NOMO-1 (cell line): ENCODE measurements at regions not wholly inside any gene's neighbourhood (a gene's known extent, or its start where the extent isn't known, plus 50 kb on each side); places are given as distances from the start of the nearest gene placed in this dataset.

Experiments
- DNase-seq, 2 experiments: peaks; one replicate each; lab custom pipeline; 2025; ENCODE audit not compliant: unreplicated experiment in 2 of 2; lab: John Stamatoyannopoulos, UW

- DNase-seq, result no peak
Measured at GRCh38 chr17:74096456-74096855, 107.0 kb upstream of the RPL38 start.

- no peak for DNase-seq
Measured at GRCh38 chr17:74097450-74098135, 105.9 kb upstream of the RPL38 start.

GRCh38 chr17:74098136-74099024 is 105.1 kb upstream of the RPL38 start:
- no peak for DNase-seq

GRCh38 chr17:74099442-74100340 is 103.8 kb upstream of the RPL38 start:
- no peak for DNase-seq

- DNase-seq, result no peak
Measured at GRCh38 chr17:74104921-74105320, 98.6 kb upstream of the RPL38 start.

GRCh38 chr17:74107107-74107506 is 96.4 kb upstream of the RPL38 start:
- DNase-seq, result no peak

- no peak for DNase-seq
Measured at GRCh38 chr17:74108126-74108705, 95.3 kb upstream of the RPL38 start.

- DNase-seq, result no peak
Measured at GRCh38 chr17:74110467-74110866, 93.0 kb upstream of the RPL38 start.

- DNase-seq, result no peak
Measured at GRCh38 chr17:74113326-74113725, 90.2 kb upstream of the RPL38 start.

- no peak for DNase-seq
Measured at GRCh38 chr17:74113952-74114351, 89.5 kb upstream of the RPL38 start.

GRCh38 chr17:74114881-74115470 is 88.5 kb upstream of the RPL38 start:
- no peak for DNase-seq

- no peak for DNase-seq
Measured at GRCh38 chr17:74115586-74115985, 87.9 kb upstream of the RPL38 start.

- no peak for DNase-seq
Measured at GRCh38 chr17:74116087-74116717, 87.3 kb upstream of the RPL38 start.

- DNase-seq, result no peak
Measured at GRCh38 chr17:74117087-74117698, 86.3 kb upstream of the RPL38 start.

- no peak for DNase-seq
Measured at GRCh38 chr17:74117999-74118421, 85.5 kb upstream of the RPL38 start.

GRCh38 chr17:74118504-74118903 is 85.0 kb upstream of the RPL38 start:
- DNase-seq, result no peak

GRCh38 chr17:74119049-74119580 is 84.4 kb upstream of the RPL38 start:
- no peak for DNase-seq

- no peak for DNase-seq
Measured at GRCh38 chr17:74119965-74120364, 83.5 kb upstream of the RPL38 start.

GRCh38 chr17:74123350-74123749 is 80.1 kb upstream of the RPL38 start:
- DNase-seq, result no peak
